GM06990 (cell line): ENCODE measurements at regions not wholly inside any gene's neighbourhood (a gene's known extent, or its start where the extent isn't known, plus 50 kb on each side); places are given as distances from the start of the nearest gene placed in this dataset.

Experiments
- DNase-seq: peaks from one replicate; pipeline ENCODE4 v3.0.0-alpha.2; 2011; ENCODE audit not compliant: insufficient read length; ENCODE audit errors: extremely low read depth
- H3K27me3 ChIP-seq: replicated peaks from 2 replicates; pipeline ENCODE4 v1.6.0; 2011; ENCODE audit warnings: low read length; ENCODE audit not compliant: control insufficient read depth, insufficient read depth
- H3K36me3 ChIP-seq: 2 replicates; pipeline ENCODE4 v1.5.1; 2011; ENCODE audit warnings: low read length; ENCODE audit not compliant: control insufficient read depth, insufficient read depth
- H3K4me3 ChIP-seq: replicated peaks from 2 replicates; pipeline ENCODE4 v1.5.1; 2011; ENCODE audit warnings: low read depth, mild to moderate bottlenecking, control low read depth, low read length
- CTCF ChIP-seq: IDR thresholded peaks from 2 replicates; pipeline ENCODE4 v1.5.1; 2011; ENCODE audit warnings: low read length, control low read depth, mild to moderate bottlenecking, inconsistent platforms; ENCODE audit not compliant: insufficient read depth, poor library complexity, severe bottlenecking

GRCh38 chr7:116357781-116358670 lies 141.5 kb upstream of the CAV2 start:
- DNase-seq, result no peak
- no peak for TF ChIP-seq CTCF
- Histone ChIP-seq H3K36me3 (no peaks in the 10 kb centered on the region), H3K4me3 (no peak overlapping the region), H3K27me3 (no peaks in the 10 kb centered on the region)

GRCh38 chr7:116361767-116362166 lies 137.8 kb upstream of the CAV2 start:
- DNase-seq, result no peak
- Histone ChIP-seq H3K36me3 (no peaks in the 10 kb centered on the region), H3K4me3 (no peak overlapping the region), H3K27me3 (no peaks in the 10 kb centered on the region)
- no peak for TF ChIP-seq CTCF

GRCh38 chr7:116363637-116364432 lies 135.7 kb upstream of the CAV2 start:
- no peaks in the 10 kb centered on the region for H3K27me3 ChIP-seq
- no peaks in the 10 kb centered on the region for H3K36me3 ChIP-seq
- TF ChIP-seq CTCF, result no peak
- no peak for DNase-seq
- H3K4me3 ChIP-seq, result no peak overlapping the region

- Histone ChIP-seq H3K4me3 (no peak overlapping the region), H3K27me3 (no peaks in the 10 kb centered on the region), H3K36me3 (no peaks in the 10 kb centered on the region)
- DNase-seq, result no peak
- TF ChIP-seq CTCF, result no peak
Observed at GRCh38 chr7:116364469-116364868, 135.1 kb upstream of the CAV2 start.

GRCh38 chr7:116365797-116366196 lies 133.7 kb upstream of the CAV2 start:
- H3K4me3 ChIP-seq, result no peak overlapping the region
- H3K27me3 ChIP-seq, result no peaks in the 10 kb centered on the region
- H3K36me3 ChIP-seq, result no peaks in the 10 kb centered on the region
- no peak for DNase-seq
- no peak for TF ChIP-seq CTCF
